K562 (cell line): ENCODE measurements at regions not wholly inside any gene's neighbourhood (a gene's known extent, or its start where the extent isn't known, plus 50 kb on each side); places are given as distances from the start of the nearest gene placed in this dataset.

Source experiments
- ATAC-seq: fragments of 200-7000 bp; cut with Tn5 transposase; 3 replicates; pipeline ENCODE4 v1.9.1; 2020; ENCODE audit warnings: moderate library complexity
- BruUV-seq: library from RNA; stranded (reverse); fragments of 400-500 nt; replicated peaks from 2 replicates; lab custom pipeline; 2021; lab: Mats Ljungman, UMichigan
- CTCF ChIA-PET: fragments of 300-600 bp; formaldehyde crosslinking; extraction: SDS; loops from one replicate; lab custom pipeline; 2021; ENCODE audit warnings: low intra/inter-chr PET ratio; lab: Yijun Ruan, JAX
- POLR2A ChIA-PET: fragments of 300-600, 350-650 bp; sonication (Branson Sonifier 250); formaldehyde crosslinking; extraction: SDS; loops from one replicate; lab custom pipeline; 2021; ENCODE audit warnings: antibody characterized with exemption, inconsistent platforms; lab: Yijun Ruan, JAX
- DNase-seq, 4 experiments: peaks; one replicate each; pipeline versions ENCODE4 v3.0.0 to v3.0.0-alpha.2; 2011 to 2018; ENCODE audit warnings: low spot score in 3 of 4, mixed read lengths in 3 of 4; ENCODE audit errors: extremely low read depth in 1 of 4
- FAIRE-seq: peaks from 2 replicates; lab custom pipeline; 2011; peaks lifted over from hg19 to GRCh38; lab: Jason Lieb, UNC
- H2AFZ ChIP-seq: 2 replicates; pipeline ENCODE4 v1.6.0; 2011; ENCODE audit warnings: low read depth, low read length, control low read depth, inconsistent platforms
- H3K27ac ChIP-seq: fragments of 200-600 bp; 3 replicates; pipeline ENCODE4 v1.8.0; 2011; ENCODE audit warnings: low read depth, mild to moderate bottlenecking, control low read depth, inconsistent platforms, low read length, moderate library complexity, mixed read lengths; ENCODE audit errors: extremely low read depth
- H3K27me3 ChIP-seq, 2 experiments: fragments of 300-600 bp in 1 of 2; 2 replicates in 1 of 2; 3 replicates in 1 of 2; pipeline versions ENCODE4 v1.6.0 to v1.8.0; 2011; ENCODE audit warnings: inconsistent platforms in 2 of 2, low read length in 2 of 2, mild to moderate bottlenecking in 1 of 2, mixed read lengths in 1 of 2, moderate library complexity in 1 of 2; ENCODE audit not compliant: control insufficient read depth in 2 of 2, insufficient read depth in 2 of 2
- H3K36me3 ChIP-seq: fragments of 300-600 bp; 3 replicates; pipeline ENCODE4 v1.8.0; 2011; ENCODE audit warnings: mild to moderate bottlenecking, low read length, inconsistent platforms; ENCODE audit not compliant: control insufficient read depth, insufficient read depth
- H3K4me1 ChIP-seq, 2 experiments: fragments of 200-600 bp in 1 of 2; replicated peaks in 1 of 2; 2 replicates in 1 of 2; 3 replicates in 1 of 2; pipeline versions ENCODE4 v1.5.1 to v1.8.0; 2011; ENCODE audit warnings: inconsistent platforms in 2 of 2, low read length in 2 of 2, mild to moderate bottlenecking in 1 of 2, mixed read lengths in 1 of 2, moderate library complexity in 1 of 2; ENCODE audit not compliant: control insufficient read depth in 2 of 2, insufficient read depth in 2 of 2
- H3K4me2 ChIP-seq: 2 replicates; pipeline ENCODE4 v1.6.1; 2011; ENCODE audit warnings: low read length, control low read depth, inconsistent platforms, mixed read lengths; ENCODE audit not compliant: insufficient read depth
- H3K4me3 ChIP-seq: fragments of 200-600 bp; sonication (generic), shearing (Covaris generic); 2 replicates; pipeline ENCODE4 v1.5.1; 2016; ENCODE audit warnings: control low read depth, inconsistent platforms
- H3K79me2 ChIP-seq: fragments of 200-600 bp; 3 replicates; pipeline ENCODE4 v1.8.0; 2011; ENCODE audit warnings: low read length, inconsistent platforms; ENCODE audit not compliant: control insufficient read depth, insufficient read depth
- H3K9ac ChIP-seq, 2 experiments: 2 replicates each; pipeline versions ENCODE4 v1.6.0 to v1.6.1; 2011; ENCODE audit warnings: low read depth in 2 of 2, low read length in 2 of 2, control low read depth in 1 of 2, inconsistent platforms in 1 of 2, mild to moderate bottlenecking in 1 of 2, mixed read lengths in 1 of 2; ENCODE audit not compliant: insufficient read depth in 1 of 2
- H3K9me1 ChIP-seq: one replicate; pipeline ENCODE4 v1.6.0; 2011; ENCODE audit warnings: inconsistent platforms, mild to moderate bottlenecking, low read length, moderate library complexity; ENCODE audit not compliant: control insufficient read depth, insufficient read depth
- H3K9me3 ChIP-seq: replicated peaks from 2 replicates; pipeline ENCODE4 v1.5.1; 2011; ENCODE audit warnings: low read depth, low read length, inconsistent platforms; ENCODE audit not compliant: control insufficient read depth, insufficient read depth
- H4K20me1 ChIP-seq: replicated peaks from 2 replicates; pipeline ENCODE4 v1.6.1; 2011; ENCODE audit warnings: low read length, inconsistent platforms, mixed read lengths; ENCODE audit not compliant: control insufficient read depth, insufficient read depth
- CREB3L1 ChIP-seq: fragments of 450-650 bp; IDR thresholded peaks from 2 replicates; pipeline ENCODE4 v1.6.1; 2014; ENCODE audit warnings: low read depth, mild to moderate bottlenecking, moderate library complexity, borderline replicate concordance
- MBD2 ChIP-seq: sonication (generic); IDR thresholded peaks from 2 replicates; pipeline ENCODE4 v1.6.1; 2016; ENCODE audit warnings: low read depth, borderline replicate concordance
- MCM5 ChIP-seq: fragments of 450-650 bp; IDR thresholded peaks from 2 replicates; pipeline ENCODE4 v1.6.1; 2016; ENCODE audit warnings: low read depth
- NCOR1 ChIP-seq: fragments of 450-650 bp; IDR thresholded peaks from 2 replicates; pipeline ENCODE4 v1.6.1; 2016; ENCODE audit warnings: mild to moderate bottlenecking, moderate library complexity
- NR2C2 ChIP-seq, 2 experiments: fragments of 200-800 bp in 1 of 2; sonication (Bioruptor generic) in 1 of 2; sonication (generic) in 1 of 2; formaldehyde crosslinking in 1 of 2; IDR thresholded peaks; 2 replicates each; pipeline versions ENCODE4 v1.6.1 to v1.8.0; 2016 to 2022; ENCODE audit warnings: mild to moderate bottlenecking in 1 of 2, missing compliant biosample characterization in 1 of 2, missing genetic modification characterization in 1 of 2, missing genetic modification reagents in 1 of 2
- PRPF4 ChIP-seq: fragments of 200-400 bp; formaldehyde crosslinking; IDR thresholded peaks from one replicate; pipeline ENCODE4 v1.6.1; 2017; ENCODE audit warnings: low read length, low read depth, mild to moderate bottlenecking; ENCODE audit not compliant: insufficient read depth, poor library complexity, severe bottlenecking
- RUNX1 ChIP-seq: sonication (generic); IDR thresholded peaks from 2 replicates; pipeline ENCODE4 v1.6.1; 2016; ENCODE audit warnings: antibody characterized with exemption, low read depth
- ZNF444 ChIP-seq: fragments of 250-450 bp; sonication (Bioruptor Pico); IDR thresholded peaks from 2 replicates; pipeline ENCODE4 v1.4.0; 2020; ENCODE audit warnings: mild to moderate bottlenecking, moderate library complexity
- ZNF449 ChIP-seq: fragments of 250-450 bp; sonication (Bioruptor Pico); IDR thresholded peaks from 2 replicates; pipeline ENCODE4 v1.8.0; 2022; ENCODE audit warnings: moderate library complexity, mild to moderate bottlenecking, inconsistent platforms
- ZNF764 ChIP-seq: fragments of 250-450 bp; sonication (Bioruptor Pico); IDR thresholded peaks from 2 replicates; pipeline ENCODE4 v1.4.0; 2020; ENCODE audit warnings: low read depth, mild to moderate bottlenecking, moderate library complexity
- WGBS: fragments of 100-300 bp; shearing (Covaris generic); methylation state at CpG from one replicate; pipeline ENCODE4 v1.1.6; 2016; ENCODE audit warnings: low coverage, mixed read lengths; ENCODE audit not compliant: insufficient coverage; ENCODE audit errors: missing lambda C conversion rate; 5-methylcytosine and 5-hydroxymethylcytosine counted together
- in situ Hi-C: fragments of 300-500 bp; cut with MboI; formaldehyde crosslinking; loops from 4 replicates; pipeline ENCODE4 v1.15.0; 2018; ENCODE audit warnings: inconsistent platforms, mixed read lengths
- intact Hi-C: fragments of 100-400 bp; cut with micrococcal nuclease; formaldehyde crosslinking; loops from 2 replicates; pipeline ENCODE4 v1.14.2; 2022

- Histone ChIP-seq H3K36me3 (no peaks in the 10 kb centered on the region), H3K4me1 (no peaks in the 10 kb centered on the region; a peak in 2 of 5 replicates), H3K9ac (no peak overlapping the region), H3K79me2 (no peaks in the 10 kb centered on the region), H4K20me1 (0 out of 2 replicates have a peak, but pooled peaks cover 11% of the 10 kb centered on the region), H2AFZ (no peak overlapping the region), H3K9me1 (no peaks in the 10 kb centered on the region), H3K9me3 (no peaks in the 10 kb centered on the region), H3K4me2 (no peak overlapping the region), H3K27ac (no peak overlapping the region), H3K27me3 (peaks cover 35 to 68% of the 10 kb centered on the region in 2 experiments), H3K4me3 (no peak overlapping the region)
- intact Hi-C loops = no loop called here
- no TSS peak for BruUV-seq
- in situ Hi-C loops = no loop called here
- CTCF ChIA-PET = no interaction called here
- WGBS = 5% methylated on average over 5 of the region's 5 CpGs
- no peak for DNase-seq
- ATAC-seq = no peak
- POLR2A ChIA-PET = no interaction called here
- FAIRE-seq = no peak
- TF ChIP-seq ZNF764 (CRISPR knock-in tag) = no peak
- no peak for TF ChIP-seq MCM5
- TF ChIP-seq MBD2 = no peak
- no peak for TF ChIP-seq RUNX1
- no peak for TF ChIP-seq ZNF444 (CRISPR knock-in tag)
- TF ChIP-seq NCOR1 = no peak
- no peak for TF ChIP-seq ZNF449 (CRISPR knock-in tag)
- TF ChIP-seq NR2C2 (CRISPR knock-in tag; IDR thresholded peaks at IDR 0.05) = no peak
- TF ChIP-seq NR2C2 (tag; IDR thresholded peaks at IDR 0.05) = no peak
- no peak for TF ChIP-seq PRPF4
- TF ChIP-seq CREB3L1 = no peak
Measured at GRCh38 chr1:11380500-11380899, 98.5 kb upstream of the DISP3 start.
